ENCODE measurements at regions not wholly inside any gene's neighbourhood (a gene's known extent, or its start where the extent isn't known, plus 50 kb on each side); places are given as distances from the start of the nearest gene placed in this dataset.

GRCh38 chr6:86529635-86530034 is 407.7 kb upstream of the HTR1E start:
- no peak for TF ChIP-seq ZBTB7A (IDR thresholded peaks at IDR 0.05; ENCODE audit: low read depth)
- no peak for TF ChIP-seq YY1 (IDR thresholded peaks at IDR 0.05; ENCODE audit: low read depth)
- TF ChIP-seq FOXM1 (IDR thresholded peaks at IDR 0.05; ENCODE audit: borderline replicate concordance, low read depth) = no peak
- no peak for TF ChIP-seq EP300 (IDR thresholded peaks at IDR 0.05; ENCODE audit: borderline replicate concordance)
